GM23338 (cell line): ENCODE measurements at regions not wholly inside any gene's neighbourhood (a gene's known extent, or its start where the extent isn't known, plus 50 kb on each side); places are given as distances from the start of the nearest gene placed in this dataset.

ENCODE experiments used
- ATAC-seq: fragments of 200-7000 bp; cut with Tn5 transposase; 3 replicates; pipeline ENCODE4 v1.9.1; 2020
- DNase-seq: peaks from one replicate; pipeline ENCODE4 v3.0.0-alpha.2; 2015; ENCODE audit warnings: low spot score
- H2AFZ ChIP-seq: fragments of 200-600 bp; sonication (generic); 2 replicates; pipeline ENCODE4 v1.8.0; 2016; ENCODE audit warnings: antibody characterized with exemption, mild to moderate bottlenecking, moderate library complexity
- H3F3A ChIP-seq: fragments of 200-600 bp; sonication (generic); replicated peaks from 2 replicates; pipeline ENCODE4 v1.8.0; 2017; ENCODE audit warnings: antibody characterized with exemption, mixed run types, low read depth
- H3K27ac ChIP-seq: fragments of 200-600 bp; sonication (generic); 2 replicates; pipeline ENCODE4 v1.6.1; 2016; ENCODE audit warnings: low read depth
- H3K27me3 ChIP-seq: fragments of 200-600 bp; sonication (generic); 2 replicates; pipeline ENCODE4 v1.8.0; 2016; ENCODE audit warnings: mild to moderate bottlenecking, mixed run types, moderate library complexity; ENCODE audit not compliant: insufficient read depth
- H3K36me3 ChIP-seq: fragments of 200-600 bp; sonication (generic); 2 replicates; pipeline ENCODE4 v1.8.0; 2016; ENCODE audit warnings: mild to moderate bottlenecking; ENCODE audit not compliant: insufficient read depth
- H3K4me1 ChIP-seq: fragments of 200-600 bp; sonication (generic); 2 replicates; pipeline ENCODE4 v1.8.0; 2016; ENCODE audit warnings: mild to moderate bottlenecking, moderate library complexity; ENCODE audit not compliant: insufficient read depth
- H3K4me2 ChIP-seq: fragments of 200-600 bp; sonication (generic); 2 replicates; pipeline ENCODE4 v1.7.1; 2017; ENCODE audit warnings: mixed run types
- H3K4me3 ChIP-seq: fragments of 200-600 bp; sonication (generic); 2 replicates; pipeline ENCODE4 v1.6.1; 2016; ENCODE audit warnings: mixed run types
- H3K79me2 ChIP-seq: fragments of 200-600 bp; sonication (generic); replicated peaks from 2 replicates; pipeline ENCODE4 v1.8.0; 2017; ENCODE audit warnings: mild to moderate bottlenecking; ENCODE audit not compliant: insufficient read depth
- H3K9me2 ChIP-seq: fragments of 200-600 bp; sonication (generic); 2 replicates; pipeline ENCODE4 v1.8.0; 2017; ENCODE audit not compliant: insufficient read depth
- H4K20me1 ChIP-seq: fragments of 200-600 bp; sonication (generic); replicated peaks from 2 replicates; pipeline ENCODE4 v1.8.0; 2017; ENCODE audit warnings: mild to moderate bottlenecking; ENCODE audit not compliant: insufficient read depth
- H3K27ac Mint-ChIP-seq: 2 replicates; pipeline ENCODE4 v1.8.0; 2020; ENCODE audit warnings: inconsistent platforms, mild to moderate bottlenecking, moderate library complexity, mixed read lengths
- H3K27me3 Mint-ChIP-seq: 3 replicates; pipeline ENCODE4 v1.8.0; 2022; ENCODE audit warnings: low read depth, mild to moderate bottlenecking, moderate library complexity, mixed read lengths, inconsistent platforms; ENCODE audit not compliant: insufficient read depth, poor library complexity
- H3K36me3 Mint-ChIP-seq: 3 replicates; pipeline ENCODE4 v1.8.0; 2021; ENCODE audit warnings: low read depth, mild to moderate bottlenecking, inconsistent platforms, moderate library complexity, mixed read lengths
- H3K4me1 Mint-ChIP-seq: 3 replicates; pipeline ENCODE4 v1.8.0; 2020; ENCODE audit warnings: mild to moderate bottlenecking, inconsistent platforms, mixed read lengths
- H3K4me3 Mint-ChIP-seq: 3 replicates; pipeline ENCODE4 v1.8.0; 2021; ENCODE audit warnings: moderate library complexity, mild to moderate bottlenecking, inconsistent platforms, mixed read lengths
- H3K9me3 Mint-ChIP-seq: 3 replicates; pipeline ENCODE4 v1.8.0; 2020; ENCODE audit warnings: moderate library complexity, mild to moderate bottlenecking, inconsistent platforms, mixed read lengths
- CREB1 ChIP-seq: fragments of 250-450 bp; sonication (Bioruptor Pico); IDR thresholded peaks from 2 replicates; pipeline ENCODE4 v1.5.0; 2020; ENCODE audit warnings: low read depth, mild to moderate bottlenecking, moderate library complexity
- CTCF ChIP-seq, 2 experiments: fragments of 200-600 bp in 1 of 2; sonication (generic) in 1 of 2; conservative IDR thresholded peaks; 2 replicates each; pipeline versions ENCODE4 v1.5.1 to v1.6.1; 2016 to 2017; ENCODE audit warnings: antibody characterized with exemption in 2 of 2, low read depth in 2 of 2, mild to moderate bottlenecking in 2 of 2, moderate library complexity in 1 of 2
- EZH2 ChIP-seq: fragments of 200-600 bp; sonication (generic); IDR thresholded peaks from one replicate; pipeline ENCODE4 v1.8.0; 2017; ENCODE audit warnings: antibody characterized with exemption, mild to moderate bottlenecking, low read depth; ENCODE audit not compliant: unreplicated experiment
- JUNB ChIP-seq: IDR thresholded peaks from one replicate; pipeline ENCODE4 v1.6.1; 2016; ENCODE audit warnings: antibody characterized with exemption; ENCODE audit not compliant: unreplicated experiment
- NANOG ChIP-seq: IDR thresholded peaks from 2 replicates; pipeline ENCODE4 v1.6.1; 2016; ENCODE audit warnings: antibody characterized with exemption, borderline replicate concordance
- REST ChIP-seq: IDR thresholded peaks from one replicate; pipeline ENCODE4 v1.6.1; 2018; ENCODE audit warnings: antibody characterized with exemption; ENCODE audit not compliant: unreplicated experiment
- STAT1 ChIP-seq: IDR thresholded peaks from one replicate; pipeline ENCODE4 v1.6.1; 2016; ENCODE audit warnings: antibody characterized with exemption; ENCODE audit not compliant: unreplicated experiment
- ZNF114 ChIP-seq: fragments of 250-450 bp; sonication (Bioruptor Pico); IDR thresholded peaks from 2 replicates; pipeline ENCODE4 v1.5.0; 2020; ENCODE audit warnings: mild to moderate bottlenecking, moderate library complexity
- ZNF331 ChIP-seq: fragments of 250-450 bp; sonication (Bioruptor Pico); IDR thresholded peaks from 2 replicates; pipeline ENCODE4 v1.5.0; 2020; ENCODE audit warnings: low read depth, mild to moderate bottlenecking, moderate library complexity

- H3K4me1 Mint-ChIP-seq, result no peaks in the 10 kb centered on the region
- H3K4me2 ChIP-seq, result no peak overlapping the region
- H2AFZ ChIP-seq, result no peak overlapping the region
- no peaks in the 10 kb centered on the region for H3K4me1 ChIP-seq
- TF ChIP-seq REST (no peak), NANOG (no peak), JUNB (no peak), STAT1 (no peak), ZNF114 (CRISPR knock-in tag) (no peak)
- no peak overlapping the region for H3K27ac ChIP-seq
- ATAC-seq, result no peak
- no peaks in the 10 kb centered on the region for H3K79me2 ChIP-seq
- no peaks in the 10 kb centered on the region for H3K27me3 Mint-ChIP-seq
- H3F3A ChIP-seq, result no peaks in the 10 kb centered on the region
- H4K20me1 ChIP-seq, result no peaks in the 10 kb centered on the region
- H3K4me3 Mint-ChIP-seq, result no peak overlapping the region
- H3K9me3 Mint-ChIP-seq, result no peaks in the 10 kb centered on the region
- no peaks in the 10 kb centered on the region for H3K9me2 ChIP-seq
- no peaks in the 10 kb centered on the region for H3K36me3 Mint-ChIP-seq
- H3K27ac Mint-ChIP-seq, result no peak overlapping the region
- H3K36me3 ChIP-seq, result no peaks in the 10 kb centered on the region
- no peak overlapping the region for H3K4me3 ChIP-seq
- H3K27me3 ChIP-seq, result no peaks in the 10 kb centered on the region
- no peak for DNase-seq
Measured at GRCh38 chr3:161991901-161992540, 495.4 kb downstream of the OTOL1 start.

- DNase-seq (no peak), ATAC-seq (no peak)
- Mint-ChIP-seq H3K27me3 (no peaks in the 10 kb centered on the region), H3K4me3 (no peak overlapping the region), H3K4me1 (no peaks in the 10 kb centered on the region), H3K36me3 (peaks cover 16% of the 10 kb centered on the region; the same call in 2 of the 3 replicates), H3K9me3 (peaks cover 31% of the 10 kb centered on the region; the same call in 2 of the 3 replicates), H3K27ac (no peak overlapping the region)
- Histone ChIP-seq H3F3A (no peaks in the 10 kb centered on the region), H3K9me2 (no peaks in the 10 kb centered on the region; the same call in 1 of the 2 replicates), H2AFZ (no peak overlapping the region), H3K4me1 (no peaks in the 10 kb centered on the region), H3K27ac (no peak overlapping the region), H3K79me2 (no peaks in the 10 kb centered on the region), H3K36me3 (0 out of 2 replicates have a peak, but pooled peaks cover 10% of the 10 kb centered on the region), H3K4me2 (no peak overlapping the region), H3K27me3 (no peaks in the 10 kb centered on the region), H4K20me1 (no peaks in the 10 kb centered on the region), H3K4me3 (no peak overlapping the region)
- TF ChIP-seq CREB1 (no peak), ZNF331 (no peak), STAT1 (no peak), CTCF (conservative IDR thresholded peaks at IDR 0.05; ENCODE audit: low read depth in 2 of 2) (no peak), NANOG (no peak), EZH2 (no peak), ZNF114 (CRISPR knock-in tag) (no peak)
Measured at GRCh38 chr3:161999846-162000245, 503.2 kb downstream of the OTOL1 start.
